ENCODE measurements at regions not wholly inside any gene's neighbourhood (a gene's known extent, or its start where the extent isn't known, plus 50 kb on each side); places are given as distances from the start of the nearest gene placed in this dataset.

GRCh38 chr1:163807331-163808049, 485.7 kb downstream of the NUF2 start:
- TF ChIP-seq SP1 (IDR thresholded peaks at IDR 0.05; ENCODE audit: low read depth, low read length) (no peak), MAX (IDR thresholded peaks at IDR 0.05; ENCODE audit: low read depth, low read length) (no peak), ZNF207 (IDR thresholded peaks at IDR 0.05; ENCODE audit: borderline replicate concordance) (no peak)
